Neural cell (in vitro differentiated cells): ENCODE measurements at regions not wholly inside any gene's neighbourhood (a gene's known extent, or its start where the extent isn't known, plus 50 kb on each side); places are given as distances from the start of the nearest gene placed in this dataset.

Experiments
- CTCF ChIP-seq: fragments of 450-650 bp; IDR thresholded peaks from 2 replicates; pipeline ENCODE4 v1.5.1; 2014; ENCODE audit warnings: antibody characterized with exemption, mild to moderate bottlenecking, moderate library complexity; ENCODE audit not compliant: poor library complexity, severe bottlenecking
- EZH2 ChIP-seq: fragments of 200-600, 300-800 bp; shearing (Covaris generic), sonication (generic); IDR thresholded peaks from 2 replicates; pipeline ENCODE4 v1.6.1; 2014; ENCODE audit warnings: antibody characterized with exemption, low read length, borderline replicate concordance, mild to moderate bottlenecking; ENCODE audit not compliant: insufficient read depth, poor library complexity, severe bottlenecking
- POLR2AphosphoS5 ChIP-seq: IDR thresholded peaks from 2 replicates; pipeline ENCODE4 v1.6.1; 2012

GRCh38 chr13:34087791-34088190 is 269.8 kb downstream of the RFC3 start:
- TF ChIP-seq CTCF (no peak), EZH2 (no peak), POLR2AphosphoS5 (no peak)
